GM12874 (cell line): ENCODE measurements at regions not wholly inside any gene's neighbourhood (a gene's known extent, or its start where the extent isn't known, plus 50 kb on each side); places are given as distances from the start of the nearest gene placed in this dataset.

ENCODE experiments used
- TF ChIP-seq, protein P1 (sequence below): IDR thresholded peaks from 2 replicates; pipeline ENCODE4 v1.5.1; 2011; ENCODE audit warnings: low read depth, mild to moderate bottlenecking, control low read depth, low read length, moderate library complexity; ENCODE audit not compliant: insufficient read depth

DNA sequence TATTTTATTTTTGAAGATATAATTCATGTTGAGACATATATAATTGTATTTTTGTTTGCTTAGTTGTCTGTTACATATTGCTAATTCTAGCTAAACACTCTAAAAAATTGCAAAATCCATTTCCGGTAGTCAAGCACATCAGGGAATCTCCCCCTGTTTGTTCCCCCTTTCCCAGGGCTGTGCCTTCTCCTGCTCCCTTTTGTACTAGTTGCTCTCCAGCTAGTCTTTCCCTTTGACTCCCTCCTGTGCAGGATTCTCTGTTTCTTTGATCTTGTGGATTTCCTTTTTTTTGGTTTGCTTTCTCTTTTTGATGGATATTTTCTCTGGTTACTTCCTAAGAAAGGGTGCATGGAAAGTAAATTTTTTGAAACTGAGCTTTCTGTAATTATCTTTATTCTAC, 188.1 kb upstream of the PLET1 start:
- TF ChIP-seq, protein P1, sequence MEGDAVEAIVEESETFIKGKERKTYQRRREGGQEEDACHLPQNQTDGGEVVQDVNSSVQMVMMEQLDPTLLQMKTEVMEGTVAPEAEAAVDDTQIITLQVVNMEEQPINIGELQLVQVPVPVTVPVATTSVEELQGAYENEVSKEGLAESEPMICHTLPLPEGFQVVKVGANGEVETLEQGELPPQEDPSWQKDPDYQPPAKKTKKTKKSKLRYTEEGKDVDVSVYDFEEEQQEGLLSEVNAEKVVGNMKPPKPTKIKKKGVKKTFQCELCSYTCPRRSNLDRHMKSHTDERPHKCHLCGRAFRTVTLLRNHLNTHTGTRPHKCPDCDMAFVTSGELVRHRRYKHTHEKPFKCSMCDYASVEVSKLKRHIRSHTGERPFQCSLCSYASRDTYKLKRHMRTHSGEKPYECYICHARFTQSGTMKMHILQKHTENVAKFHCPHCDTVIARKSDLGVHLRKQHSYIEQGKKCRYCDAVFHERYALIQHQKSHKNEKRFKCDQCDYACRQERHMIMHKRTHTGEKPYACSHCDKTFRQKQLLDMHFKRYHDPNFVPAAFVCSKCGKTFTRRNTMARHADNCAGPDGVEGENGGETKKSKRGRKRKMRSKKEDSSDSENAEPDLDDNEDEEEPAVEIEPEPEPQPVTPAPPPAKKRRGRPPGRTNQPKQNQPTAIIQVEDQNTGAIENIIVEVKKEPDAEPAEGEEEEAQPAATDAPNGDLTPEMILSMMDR, result no peak

DNA sequence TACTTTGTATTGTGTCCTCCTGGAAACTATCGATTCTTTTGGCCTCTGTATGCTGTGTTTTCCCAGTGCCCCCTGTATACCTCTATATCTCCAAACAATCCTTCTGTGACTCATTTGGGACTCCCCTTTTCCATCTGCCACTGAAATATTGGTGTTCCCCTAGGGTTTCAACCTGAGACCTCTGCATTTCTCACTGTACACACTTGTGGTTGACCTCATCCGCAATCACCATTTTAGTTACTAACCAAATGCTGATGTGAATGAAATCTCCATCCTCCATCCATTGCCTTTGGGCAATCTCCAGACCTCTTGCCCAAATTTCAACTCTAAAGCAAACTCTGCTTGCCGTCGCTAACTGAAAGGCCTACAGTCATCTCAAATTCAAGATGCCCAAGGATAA, 190.6 kb upstream of the PLET1 start:
- TF ChIP-seq, protein P1, result no peak

DNA sequence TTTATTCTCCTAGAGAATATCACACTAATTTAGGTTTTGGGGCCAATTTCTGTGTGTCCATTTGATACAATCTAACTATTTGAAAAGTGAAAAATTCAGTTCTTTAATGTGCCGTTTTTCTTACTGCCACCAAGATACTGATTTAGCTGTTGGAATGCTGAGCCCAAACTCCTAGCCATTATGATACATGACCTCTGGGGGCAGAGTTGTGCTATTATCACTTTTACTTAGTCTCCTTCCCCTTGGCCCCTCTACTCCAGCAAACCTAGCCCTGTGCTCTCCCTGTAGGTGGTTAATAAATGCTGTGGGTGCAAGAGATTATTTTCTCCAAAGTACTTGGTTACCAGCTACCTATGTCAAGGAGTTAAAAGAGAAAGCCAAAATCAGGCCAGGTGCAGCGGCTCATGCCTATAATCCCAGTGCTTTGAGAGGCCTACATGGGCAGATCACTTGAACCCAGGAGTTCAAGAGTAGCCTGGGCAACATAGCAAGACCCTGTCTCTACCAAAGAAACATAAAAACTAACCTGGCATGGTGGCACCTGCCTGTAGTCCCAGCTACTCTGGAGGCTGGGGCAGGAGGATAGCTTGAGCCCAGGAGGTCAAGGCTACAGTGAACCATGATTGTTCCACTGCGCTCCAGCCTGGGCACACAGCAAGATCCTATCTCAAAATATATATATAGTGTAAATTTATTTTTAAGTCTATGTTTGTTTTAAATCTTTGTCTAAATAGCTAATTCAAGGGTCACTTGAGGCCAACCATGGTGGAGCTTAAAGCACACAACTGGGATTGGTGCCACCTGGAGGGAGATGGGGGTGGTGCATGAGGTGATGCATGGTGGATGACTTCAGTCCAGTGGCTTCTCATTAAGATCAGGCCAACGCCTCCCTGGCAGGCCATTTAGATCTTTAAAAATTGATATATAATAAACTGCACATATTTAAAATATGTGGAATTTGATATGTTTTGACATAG, 193.2 kb upstream of the PLET1 start:
- TF ChIP-seq, protein P1, result peak; percentile 60

DNA sequence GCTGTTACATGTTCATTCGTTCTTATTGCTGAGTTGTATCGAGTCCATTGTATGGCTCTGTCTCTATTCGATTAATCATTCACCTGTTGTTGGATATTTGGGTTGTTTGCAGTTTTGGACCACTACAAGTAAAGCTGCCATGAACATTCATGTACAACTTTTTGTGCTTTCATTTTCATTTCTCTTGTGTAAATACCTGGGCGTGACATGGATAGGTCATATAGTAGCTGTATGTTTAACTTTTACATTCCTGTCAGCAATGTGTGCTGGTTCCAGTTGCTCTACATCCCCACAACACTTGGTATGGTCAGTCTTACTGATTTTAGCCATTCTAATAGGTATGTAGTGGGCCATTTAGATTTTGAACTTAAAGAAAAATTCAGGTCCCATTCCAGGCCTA, 194.2 kb upstream of the PLET1 start:
- TF ChIP-seq, protein P1, result no peak

DNA sequence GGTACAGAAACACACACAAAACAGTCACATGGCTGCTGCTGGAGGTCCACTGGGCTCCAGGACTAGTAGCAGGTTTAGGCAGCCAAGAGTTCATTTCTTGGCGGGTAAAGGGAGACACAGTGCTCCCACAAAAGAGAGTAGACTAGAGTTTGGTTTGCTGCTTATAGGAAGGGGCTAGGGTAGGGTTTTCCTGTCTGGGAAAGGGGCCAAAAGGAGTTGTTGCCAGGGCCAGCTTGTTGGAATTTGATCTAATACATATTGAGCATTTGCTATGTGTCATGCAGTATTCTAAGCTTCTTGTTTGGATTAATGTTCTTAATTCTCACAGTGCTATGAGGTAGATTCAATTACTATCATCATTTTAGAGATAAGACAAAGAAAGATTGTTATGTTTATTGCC, 195.1 kb upstream of the PLET1 start:
- TF ChIP-seq, protein P1, result no peak

DNA sequence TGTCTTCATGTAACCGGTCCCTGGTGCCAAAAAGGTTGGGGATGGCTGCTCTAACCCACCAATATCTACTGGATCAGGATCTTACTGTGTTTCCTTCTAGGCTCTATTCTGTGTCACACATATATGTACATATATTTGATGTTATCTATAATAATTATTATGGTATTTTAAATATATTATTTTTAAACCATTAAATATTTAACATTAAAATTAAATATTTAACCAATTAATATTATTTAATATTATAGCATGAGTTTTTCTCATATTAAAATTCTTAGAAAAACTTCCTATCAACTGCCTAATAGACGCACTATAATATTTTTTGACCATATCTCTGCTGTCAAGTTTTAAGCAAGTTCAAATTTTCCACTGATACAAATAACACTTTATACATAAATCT, 196.9 kb upstream of the PLET1 start:
- TF ChIP-seq, protein P1, result no peak

DNA sequence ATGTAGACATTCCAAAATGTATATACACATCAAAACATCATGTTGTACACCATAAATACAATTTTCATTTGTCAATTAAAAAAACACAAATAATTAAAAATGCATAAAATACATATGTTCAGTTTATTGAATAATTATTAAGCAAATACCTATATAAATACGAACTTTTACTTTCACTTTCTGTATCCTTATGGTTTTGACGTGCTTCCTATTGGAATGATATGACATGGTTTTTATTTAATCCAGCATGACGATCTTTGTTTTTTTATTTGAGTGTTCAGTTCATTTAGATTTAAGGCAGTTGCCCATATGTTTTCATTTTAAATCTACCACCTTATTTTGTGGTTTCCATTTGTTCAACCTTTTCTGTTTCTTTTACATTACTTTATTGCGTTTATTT, 198.3 kb upstream of the PLET1 start:
- TF ChIP-seq, protein P1, result no peak
